OCI-LY1 (cell line): ENCODE measurements at regions not wholly inside any gene's neighbourhood (a gene's known extent, or its start where the extent isn't known, plus 50 kb on each side); places are given as distances from the start of the nearest gene placed in this dataset.

Experiments used
- H2AFZ ChIP-seq: fragments of 200-600 bp; sonication (generic), shearing (Covaris generic); 2 replicates; pipeline ENCODE4 v1.6.0; 2014; ENCODE audit warnings: antibody characterized with exemption, mild to moderate bottlenecking, low read length
- H3F3A ChIP-seq: fragments of 200-600 bp; sonication (generic), shearing (Covaris generic); 2 replicates; pipeline ENCODE4 v1.6.0; 2014; ENCODE audit warnings: mild to moderate bottlenecking, antibody characterized with exemption, low read length, moderate library complexity; ENCODE audit not compliant: insufficient read depth
- H3K27ac ChIP-seq: fragments of 200-600 bp; sonication (generic); 2 replicates; pipeline ENCODE4 v1.5.1; 2014; ENCODE audit warnings: low read length, mixed run types, mild to moderate bottlenecking, low read depth; ENCODE audit not compliant: poor library complexity, severe bottlenecking
- H3K27me3 ChIP-seq: fragments of 200-600 bp; sonication (generic); 2 replicates; pipeline ENCODE4 v1.6.0; 2014; ENCODE audit warnings: antibody characterized with exemption, mild to moderate bottlenecking, low read length, moderate library complexity; ENCODE audit not compliant: insufficient read depth
- H3K36me3 ChIP-seq: fragments of 200-600 bp; sonication (generic); 2 replicates; pipeline ENCODE4 v1.6.1; 2014; ENCODE audit warnings: mild to moderate bottlenecking, antibody characterized with exemption, low read length, moderate library complexity, mixed read lengths; ENCODE audit not compliant: insufficient read depth
- H3K4me1 ChIP-seq: fragments of 200-600 bp; sonication (generic); 2 replicates; pipeline ENCODE4 v1.5.1; 2014; ENCODE audit warnings: mild to moderate bottlenecking, low read length, moderate library complexity; ENCODE audit not compliant: insufficient read depth, severe bottlenecking
- H3K4me2 ChIP-seq: fragments of 200-600 bp; sonication (generic), shearing (Covaris generic); 2 replicates; pipeline ENCODE4 v1.6.1; 2014; ENCODE audit warnings: low read length
- H3K4me3 ChIP-seq: fragments of 200-600 bp; sonication (generic); 2 replicates; pipeline ENCODE4 v1.5.1; 2014; ENCODE audit warnings: low read length, low read depth, mild to moderate bottlenecking, mixed read lengths; ENCODE audit not compliant: poor library complexity, severe bottlenecking
- H3K79me2 ChIP-seq: fragments of 200-600 bp; shearing (Covaris generic); 2 replicates; pipeline ENCODE4 v1.6.1; 2016; ENCODE audit warnings: mixed run types, low read length, mixed read lengths; ENCODE audit not compliant: insufficient read depth
- H3K9ac ChIP-seq: fragments of 200-600 bp; sonication (generic), shearing (Covaris generic); 2 replicates; pipeline ENCODE4 v1.6.1; 2014; ENCODE audit warnings: mild to moderate bottlenecking, low read length, mixed read lengths
- H3K9me2 ChIP-seq: fragments of 200-600 bp; sonication (generic), shearing (Covaris generic); 2 replicates; pipeline ENCODE4 v1.6.1; 2014; ENCODE audit warnings: low read depth, mild to moderate bottlenecking, low read length, mixed read lengths
- H3K9me3 ChIP-seq: fragments of 200-600 bp; shearing (Covaris generic); 2 replicates; pipeline ENCODE4 v1.6.1; 2014; ENCODE audit warnings: low read length, mixed read lengths
- H4K20me1 ChIP-seq: fragments of 200-600 bp; sonication (generic), shearing (Covaris generic); 2 replicates; pipeline ENCODE4 v1.6.0; 2016; ENCODE audit warnings: mild to moderate bottlenecking, low read length; ENCODE audit not compliant: insufficient read depth
- CTCF ChIP-seq: fragments of 200-600 bp; sonication (generic), shearing (Covaris generic); IDR thresholded peaks from 2 replicates; pipeline ENCODE4 v1.5.1; 2017; ENCODE audit warnings: mild to moderate bottlenecking, antibody characterized with exemption, low read length, moderate library complexity, mixed read lengths
- EZH2 ChIP-seq: fragments of 200-600 bp; sonication (generic), shearing (Covaris generic); IDR thresholded peaks from 2 replicates; pipeline ENCODE4 v1.8.0; 2017; ENCODE audit warnings: borderline replicate concordance, mixed run types, mild to moderate bottlenecking, antibody characterized with exemption, low read length, moderate library complexity, mixed read lengths

- H3K4me2 ChIP-seq: no peak overlapping the region
- H3K9me2 ChIP-seq: peaks cover 5% of the 10 kb centered on the region
- H3F3A ChIP-seq: no peaks in the 10 kb centered on the region
- no peaks in the 10 kb centered on the region for H3K36me3 ChIP-seq
- no peak overlapping the region for H3K4me3 ChIP-seq
- H3K79me2 ChIP-seq: no peaks in the 10 kb centered on the region
- H3K4me1 ChIP-seq: no peaks in the 10 kb centered on the region
- no peaks in the 10 kb centered on the region for H4K20me1 ChIP-seq
- H3K9ac ChIP-seq: no peak overlapping the region
- H3K27ac ChIP-seq: no peak overlapping the region
- H3K27me3 ChIP-seq: no peaks in the 10 kb centered on the region
- H3K9me3 ChIP-seq: no peaks in the 10 kb centered on the region
- TF ChIP-seq CTCF: no peak
- no peak for TF ChIP-seq EZH2
- H2AFZ ChIP-seq: no peak overlapping the region
Observed at GRCh38 chr3:162647321-162647720, 1150.7 kb downstream of the OTOL1 start.

GRCh38 chr3:162658003-162658402 lies 1161.4 kb downstream of the OTOL1 start:
- H3K9me2 ChIP-seq: 0 out of 2 replicates have a peak, but pooled peaks cover under 1% of the 10 kb centered on the region
- no peak for TF ChIP-seq EZH2
- no peak for TF ChIP-seq CTCF
- H3K4me2 ChIP-seq: no peak overlapping the region
- H3K79me2 ChIP-seq: no peaks in the 10 kb centered on the region
- H3K4me3 ChIP-seq: no peak overlapping the region
- no peaks in the 10 kb centered on the region for H3K27me3 ChIP-seq
- no peak overlapping the region for H3K9ac ChIP-seq
- no peak overlapping the region for H2AFZ ChIP-seq
- H3K27ac ChIP-seq: no peak overlapping the region
- no peaks in the 10 kb centered on the region for H3K4me1 ChIP-seq
- H4K20me1 ChIP-seq: no peaks in the 10 kb centered on the region
- H3F3A ChIP-seq: no peaks in the 10 kb centered on the region
- H3K9me3 ChIP-seq: no peaks in the 10 kb centered on the region
- H3K36me3 ChIP-seq: no peaks in the 10 kb centered on the region

- H3K9me3 ChIP-seq: no peaks in the 10 kb centered on the region
- H3F3A ChIP-seq: no peaks in the 10 kb centered on the region
- no peaks in the 10 kb centered on the region for H3K4me1 ChIP-seq
- no peak overlapping the region for H3K4me3 ChIP-seq
- H3K9ac ChIP-seq: no peak overlapping the region
- H3K4me2 ChIP-seq: no peak overlapping the region
- H3K36me3 ChIP-seq: no peaks in the 10 kb centered on the region
- no peak overlapping the region for H2AFZ ChIP-seq
- TF ChIP-seq EZH2: no peak
- no peak for TF ChIP-seq CTCF
- no peak overlapping the region for H3K27ac ChIP-seq
- H4K20me1 ChIP-seq: no peaks in the 10 kb centered on the region
- H3K79me2 ChIP-seq: no peaks in the 10 kb centered on the region
- no peaks in the 10 kb centered on the region for H3K27me3 ChIP-seq
- H3K9me2 ChIP-seq: no peaks in the 10 kb centered on the region
Observed at GRCh38 chr3:162665684-162666391, 1169.2 kb downstream of the OTOL1 start.
